GM12875 (cell line): ENCODE measurements at regions not wholly inside any gene's neighbourhood (a gene's known extent, or its start where the extent isn't known, plus 50 kb on each side); places are given as distances from the start of the nearest gene placed in this dataset.
"Not testable (repeated sequence)": the region's sequence is repeated elsewhere in the genome, so short reads cannot be mapped to it uniquely, and the experiment has no call there.

Experiments
- H3K4me3 ChIP-seq: one replicate; pipeline ENCODE4 v1.5.1; 2011; ENCODE audit warnings: low read depth, low read length, control low read depth
- TF ChIP-seq, protein P1 (sequence below): IDR thresholded peaks from 2 replicates; pipeline ENCODE4 v1.5.1; 2011; ENCODE audit warnings: low read depth, mild to moderate bottlenecking, control low read depth, inconsistent platforms, low read length, moderate library complexity, borderline replicate concordance; ENCODE audit not compliant: insufficient read depth

DNA sequence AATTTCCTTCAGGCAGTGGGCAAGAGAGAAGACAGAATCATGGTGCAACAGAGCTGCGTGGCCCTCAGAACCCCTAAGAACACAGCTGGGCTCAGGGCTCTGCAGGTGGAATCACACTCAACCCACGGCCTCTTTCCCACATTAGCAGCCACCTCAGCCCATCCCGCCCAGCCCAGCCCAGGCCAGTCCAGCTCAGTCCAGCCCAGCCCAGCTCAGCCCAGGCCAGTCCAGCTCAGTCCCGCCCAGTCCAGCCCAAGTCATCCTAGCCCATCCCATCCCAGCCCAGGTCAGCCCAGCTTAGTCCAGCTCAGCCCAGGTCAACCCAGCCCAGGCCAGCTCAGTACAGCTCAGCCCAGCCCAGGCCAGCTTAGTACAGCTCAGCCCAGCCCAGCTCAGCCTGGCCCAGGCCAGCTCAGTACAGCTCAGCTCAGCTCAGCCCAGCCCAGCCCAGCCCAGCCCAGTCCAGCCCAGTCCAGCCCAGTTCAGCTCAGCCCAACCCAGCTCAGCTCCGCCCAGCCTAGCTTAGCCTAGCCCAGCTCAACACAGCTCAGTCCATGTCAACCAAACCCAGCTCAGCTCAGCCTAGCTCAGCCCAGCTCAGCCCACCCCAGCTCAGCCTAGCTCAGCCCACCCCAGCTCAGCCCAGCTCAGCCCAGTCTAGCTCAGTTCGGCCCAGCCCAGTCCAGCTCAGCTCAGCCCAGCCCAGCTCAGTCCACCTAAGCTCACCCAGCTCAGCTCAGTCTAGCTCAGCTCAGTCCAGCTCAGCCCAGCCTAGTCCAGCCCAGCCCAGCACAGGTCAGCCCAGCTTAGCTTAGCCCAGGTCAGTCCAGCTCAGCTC lies 183.1 kb downstream of the TMEM121 start:
- TF ChIP-seq, protein P1, sequence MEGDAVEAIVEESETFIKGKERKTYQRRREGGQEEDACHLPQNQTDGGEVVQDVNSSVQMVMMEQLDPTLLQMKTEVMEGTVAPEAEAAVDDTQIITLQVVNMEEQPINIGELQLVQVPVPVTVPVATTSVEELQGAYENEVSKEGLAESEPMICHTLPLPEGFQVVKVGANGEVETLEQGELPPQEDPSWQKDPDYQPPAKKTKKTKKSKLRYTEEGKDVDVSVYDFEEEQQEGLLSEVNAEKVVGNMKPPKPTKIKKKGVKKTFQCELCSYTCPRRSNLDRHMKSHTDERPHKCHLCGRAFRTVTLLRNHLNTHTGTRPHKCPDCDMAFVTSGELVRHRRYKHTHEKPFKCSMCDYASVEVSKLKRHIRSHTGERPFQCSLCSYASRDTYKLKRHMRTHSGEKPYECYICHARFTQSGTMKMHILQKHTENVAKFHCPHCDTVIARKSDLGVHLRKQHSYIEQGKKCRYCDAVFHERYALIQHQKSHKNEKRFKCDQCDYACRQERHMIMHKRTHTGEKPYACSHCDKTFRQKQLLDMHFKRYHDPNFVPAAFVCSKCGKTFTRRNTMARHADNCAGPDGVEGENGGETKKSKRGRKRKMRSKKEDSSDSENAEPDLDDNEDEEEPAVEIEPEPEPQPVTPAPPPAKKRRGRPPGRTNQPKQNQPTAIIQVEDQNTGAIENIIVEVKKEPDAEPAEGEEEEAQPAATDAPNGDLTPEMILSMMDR, result no peak
- H3K4me3 ChIP-seq, result no peak overlapping the region

DNA sequence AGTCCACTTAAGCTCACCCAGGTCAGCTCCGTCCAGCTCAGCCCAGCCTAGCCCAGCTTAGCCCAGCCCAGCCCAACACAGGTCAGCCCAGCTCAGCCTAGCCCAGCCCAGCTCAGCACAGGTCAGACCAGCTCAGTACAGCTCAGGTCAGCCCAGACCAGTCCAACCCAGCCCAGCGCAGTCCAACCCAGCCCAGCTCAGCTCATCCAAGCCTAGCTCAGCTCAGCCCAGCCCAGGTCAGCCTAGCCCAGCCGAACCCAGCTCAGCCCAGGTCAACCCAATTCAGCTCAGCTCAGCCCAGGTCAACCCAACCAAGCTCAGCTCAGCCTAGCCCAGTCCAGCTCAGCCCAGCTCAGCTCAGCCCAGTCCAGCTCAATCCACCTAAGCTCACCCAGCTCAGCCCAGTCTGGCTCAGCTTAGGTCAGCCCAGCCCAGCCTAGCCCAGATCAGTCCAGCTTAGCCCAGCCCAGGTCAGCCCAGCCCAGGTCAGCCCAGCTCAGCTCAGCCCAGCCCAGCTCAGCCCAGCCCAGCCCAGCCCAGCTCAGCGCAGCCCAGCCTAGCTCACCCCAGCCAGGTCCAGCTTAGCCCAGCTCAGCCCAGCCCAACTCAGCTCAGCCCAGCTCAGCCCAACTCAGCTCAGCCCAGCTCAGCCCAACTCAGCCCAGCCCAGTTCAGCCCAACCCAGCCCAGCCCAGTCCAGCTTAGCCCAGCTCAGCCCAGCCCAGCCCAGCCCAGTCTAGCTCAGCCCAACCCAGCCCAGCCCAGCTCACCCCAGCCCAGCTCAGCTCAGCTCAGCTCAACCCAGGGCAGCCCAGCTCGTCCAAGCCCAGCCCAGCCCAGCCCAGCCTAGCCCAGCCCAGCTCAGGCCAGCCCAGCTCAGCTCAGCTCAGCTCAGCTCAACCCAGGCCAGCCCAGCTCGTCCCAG lies 184.0 kb downstream of the TMEM121 start:
- H3K4me3 ChIP-seq, result no peak overlapping the region
- TF ChIP-seq, protein P1, result no peak

DNA sequence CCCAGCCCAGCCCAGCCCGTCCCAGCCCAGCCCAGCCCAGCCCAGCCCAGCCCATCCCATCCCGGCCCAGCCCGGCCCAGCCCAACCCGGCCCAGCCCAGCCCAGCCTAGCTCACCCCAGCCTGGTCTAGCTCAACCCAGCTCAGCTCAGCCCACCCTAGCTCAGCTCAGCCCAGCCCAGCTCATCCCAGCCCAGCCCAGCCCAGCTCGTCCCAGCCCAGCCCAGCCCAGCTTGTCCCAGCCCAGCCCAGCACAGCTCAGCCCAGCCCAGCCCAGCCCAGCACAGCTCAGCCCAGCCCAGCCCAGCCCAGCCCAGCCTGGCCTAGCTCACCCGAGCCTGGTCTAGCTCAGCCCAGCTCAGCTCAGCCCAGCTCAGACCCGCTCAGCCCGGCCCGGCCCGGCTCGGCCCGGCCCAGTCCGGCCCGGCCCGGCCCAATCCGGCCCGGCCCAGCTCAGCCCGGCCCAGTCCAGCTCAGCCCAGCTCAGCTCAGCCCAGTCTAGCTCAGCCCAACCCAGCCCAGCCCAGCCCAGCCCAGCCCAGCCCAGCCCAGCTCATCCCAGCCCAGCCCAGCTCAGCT lies 184.7 kb downstream of the TMEM121 start:
- H3K4me3 ChIP-seq, result no peak overlapping the region
- TF ChIP-seq, protein P1, result no peak

DNA sequence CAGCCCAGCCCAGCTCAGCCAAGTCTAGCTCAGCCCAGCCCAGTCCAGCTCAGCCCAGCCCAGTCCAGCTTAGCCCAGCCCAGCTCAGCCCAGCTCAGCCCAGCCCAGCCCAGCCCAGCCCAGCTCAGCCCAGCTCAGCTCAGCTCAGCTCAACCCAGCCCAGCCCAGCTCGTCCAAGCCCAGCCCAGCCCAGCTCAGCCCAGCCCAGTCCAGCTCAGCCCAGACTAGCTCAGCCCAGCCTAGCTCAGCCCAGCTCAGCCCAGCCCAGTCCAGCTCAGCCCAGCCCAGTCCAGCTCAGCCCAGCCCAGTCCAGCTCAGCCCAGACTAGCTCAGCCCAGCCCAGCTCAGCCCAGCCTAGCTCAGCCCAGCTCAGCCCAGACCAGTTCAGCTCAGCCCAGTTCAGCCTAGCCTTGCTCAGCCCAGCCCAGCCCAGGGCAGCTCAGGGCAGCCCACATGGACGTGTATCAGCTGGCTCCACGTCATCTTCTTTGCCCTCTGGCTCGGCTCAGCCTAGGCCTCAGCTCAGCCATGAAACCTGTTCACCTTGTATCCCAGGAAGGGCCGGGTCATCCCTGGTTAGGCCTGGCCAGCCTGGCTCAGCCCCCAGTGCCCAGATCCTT lies 185.6 kb downstream of the TMEM121 start:
- peak overlapping the region; percentile 16 for H3K4me3 ChIP-seq
- TF ChIP-seq, protein P1, result no peak

DNA sequence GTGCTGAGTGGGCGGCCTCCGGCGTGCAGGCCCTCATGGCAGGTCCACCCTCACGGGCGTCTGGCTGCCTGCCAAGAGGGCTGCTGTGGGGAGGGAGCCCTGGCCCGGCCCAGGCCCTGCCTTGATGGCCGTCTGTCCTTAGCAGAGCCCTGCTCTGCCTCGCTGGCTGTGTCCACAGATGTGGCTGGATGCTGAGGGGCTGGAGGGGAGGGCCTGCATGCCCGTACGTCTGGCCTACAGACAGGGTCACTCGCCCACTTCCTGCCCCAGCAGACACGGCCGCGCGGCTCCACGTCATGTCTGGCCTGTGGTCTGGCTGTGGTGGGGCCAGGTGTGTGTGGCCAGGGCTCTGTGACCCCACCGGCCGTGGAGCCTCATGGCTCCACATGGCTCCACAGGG lies 186.3 kb downstream of the TMEM121 start:
- not testable (repeated sequence) for H3K4me3 ChIP-seq

DNA sequence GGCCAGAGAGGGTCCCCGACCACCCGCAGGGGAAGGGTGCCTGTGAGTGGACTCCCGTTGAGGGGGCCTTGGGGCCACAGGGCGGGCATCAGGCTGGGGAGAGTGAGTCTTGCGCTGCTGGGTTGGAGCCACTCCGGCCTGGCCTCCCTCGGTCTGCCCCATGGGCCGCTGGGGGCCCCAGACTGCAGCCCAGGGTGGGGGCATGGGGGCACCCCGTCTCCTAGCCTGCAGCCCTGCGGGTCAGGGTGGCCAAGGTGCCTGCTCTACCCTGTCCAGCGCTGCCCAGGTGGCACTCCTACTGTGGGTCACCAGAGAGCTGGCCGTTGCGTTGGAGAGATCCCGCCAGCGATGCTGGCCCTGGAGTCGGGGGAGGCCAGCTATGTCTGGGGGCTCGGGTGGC lies 186.8 kb downstream of the TMEM121 start:
- H3K4me3 ChIP-seq, result not testable (repeated sequence)

DNA sequence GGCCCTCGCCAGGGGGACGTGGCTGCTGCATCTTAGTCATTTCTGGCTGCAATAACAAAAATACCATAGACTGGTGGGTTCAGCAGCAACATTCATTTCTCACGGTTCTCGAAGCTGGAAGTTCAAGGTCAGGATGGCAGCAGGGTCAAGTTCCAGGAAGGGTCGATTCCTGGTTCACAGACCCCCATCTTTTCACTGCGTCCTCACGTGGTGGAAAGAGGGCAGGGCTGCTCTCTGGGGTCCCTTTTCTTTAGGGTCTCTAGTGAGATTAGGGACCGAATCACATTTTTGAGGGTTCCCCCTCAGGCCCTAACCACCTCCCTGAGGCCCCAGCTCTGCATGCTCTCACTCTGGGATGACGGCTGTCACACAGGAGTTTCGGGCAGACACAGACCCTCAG lies 187.5 kb downstream of the TMEM121 start:
- not testable (repeated sequence) for H3K4me3 ChIP-seq

- not testable (repeated sequence) for H3K4me3 ChIP-seq
These were observed 192.4 kb downstream of the TMEM121 start for GRCh38 chr14:105718787-105719186.

DNA sequence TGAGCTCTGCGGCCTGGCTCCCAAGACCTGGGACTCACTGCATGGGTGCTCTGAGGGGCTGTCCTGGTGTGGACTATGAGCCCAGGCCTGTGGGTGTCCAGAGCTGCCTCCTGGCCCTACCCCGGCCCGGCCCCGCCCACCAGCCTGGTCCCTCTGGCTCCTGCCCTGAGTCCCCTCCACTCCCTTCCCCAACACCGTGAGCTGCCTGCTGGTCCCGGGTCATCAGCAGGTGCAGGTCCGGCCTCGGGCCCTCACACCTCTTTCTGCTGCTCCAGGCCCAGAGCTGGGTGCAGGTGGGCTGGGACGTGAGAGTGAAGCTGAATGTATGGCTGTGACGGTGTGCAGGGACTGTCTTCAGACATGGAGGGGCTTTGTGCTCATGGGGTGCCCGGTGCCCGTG lies 193.7 kb downstream of the TMEM121 start:
- not testable (repeated sequence) for H3K4me3 ChIP-seq

DNA sequence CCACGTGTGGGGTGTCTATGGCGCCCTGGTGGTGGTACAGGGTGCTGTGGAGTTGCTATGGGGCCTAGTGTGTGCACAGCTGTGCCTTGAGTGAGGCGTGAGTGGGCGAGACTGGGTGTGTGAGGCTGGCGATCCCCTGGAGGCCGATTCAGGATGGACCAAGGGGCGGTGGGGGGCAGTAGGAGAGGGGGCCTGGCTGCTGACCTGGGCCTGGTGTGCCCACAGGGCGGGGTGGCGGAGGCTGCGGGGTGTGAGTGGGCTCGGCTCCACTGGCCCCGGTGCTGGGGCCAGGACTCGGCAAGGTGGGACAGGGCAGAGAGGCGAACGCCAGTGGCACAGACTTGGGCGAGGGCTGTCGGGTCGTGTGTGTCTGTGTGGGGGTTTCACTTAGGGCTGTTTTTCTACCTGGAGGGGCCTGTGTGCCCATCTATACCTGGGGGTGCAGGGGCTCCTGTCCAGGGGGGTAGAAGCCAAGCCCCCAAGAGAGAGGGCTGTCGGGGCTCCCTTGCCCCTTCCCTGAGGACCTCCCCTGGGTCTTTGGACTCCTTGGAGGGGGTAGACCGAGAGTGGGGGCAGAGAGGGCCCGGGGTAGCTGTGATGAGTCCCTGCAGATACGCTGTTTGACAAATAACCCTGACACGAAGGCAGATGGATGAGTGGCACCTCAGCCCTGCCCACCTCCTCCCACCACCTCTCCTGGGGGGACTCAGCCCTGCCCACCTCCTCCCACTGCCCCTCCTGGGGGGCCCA lies 194.6 kb downstream of the TMEM121 start:
- H3K4me3 ChIP-seq, result not testable (repeated sequence)

DNA sequence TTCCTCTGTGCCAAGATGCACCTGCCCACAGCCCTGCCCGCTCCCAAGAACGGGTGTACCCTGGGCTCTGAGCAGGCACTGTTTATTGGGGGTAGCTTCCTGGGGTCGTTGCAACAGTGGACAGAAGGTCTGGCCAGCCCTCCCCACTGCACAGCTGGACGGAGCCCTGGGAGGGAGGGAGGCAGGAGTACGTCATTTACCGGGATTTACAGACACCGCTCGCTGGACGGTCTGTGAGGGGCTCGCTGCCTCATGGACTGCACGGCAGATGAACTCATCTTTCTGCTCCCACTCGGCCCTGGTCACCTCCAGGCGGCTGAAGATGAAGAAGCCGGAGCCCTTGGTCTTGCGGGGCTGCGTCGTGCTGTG lies 195.2 kb downstream of the TMEM121 start:
- not testable (repeated sequence) for H3K4me3 ChIP-seq

GRCh38 chr14:105721996-105722709 lies 195.8 kb downstream of the TMEM121 start:
- H3K4me3 ChIP-seq, result not testable (repeated sequence)

DNA sequence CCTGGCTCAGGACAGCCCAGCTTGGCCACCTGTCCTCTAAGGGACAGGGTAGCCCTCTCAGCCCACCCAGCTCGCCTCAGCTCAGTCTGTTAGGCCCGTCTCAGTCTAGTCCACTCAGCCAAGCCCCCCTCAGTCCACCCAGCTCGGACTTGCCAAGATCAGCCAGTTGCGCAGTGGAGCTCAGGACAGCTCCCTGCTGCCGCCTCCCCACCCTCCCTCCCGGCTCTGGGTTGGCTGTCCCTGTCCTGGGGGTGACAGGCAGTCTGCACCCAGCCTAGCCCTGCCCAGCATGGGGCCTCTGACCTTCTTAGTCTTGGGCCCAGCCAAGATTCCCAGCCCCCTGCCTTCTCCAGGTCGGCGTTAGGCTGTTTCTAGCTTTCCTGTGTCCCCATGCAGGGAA lies 196.9 kb downstream of the TMEM121 start:
- not testable (repeated sequence) for H3K4me3 ChIP-seq
